Erythroblast (primary cell): ENCODE measurements at regions not wholly inside any gene's neighbourhood (a gene's known extent, or its start where the extent isn't known, plus 50 kb on each side); places are given as distances from the start of the nearest gene placed in this dataset.

Source experiments
- DNase-seq, 2 experiments: peaks; one replicate each; lab custom pipeline; 2025; lab: John Stamatoyannopoulos, UW
- GATA1 ChIP-seq: IDR thresholded peaks from 2 replicates; pipeline ENCODE4 v1.6.1; 2011; ENCODE audit warnings: low read depth, mild to moderate bottlenecking, control low read depth, low read length, moderate library complexity
- POLR2A ChIP-seq: IDR thresholded peaks from 2 replicates; pipeline ENCODE4 v1.6.1; 2011; ENCODE audit warnings: mild to moderate bottlenecking, low read length

- no peak for DNase-seq
- no peak for TF ChIP-seq POLR2A
These were observed 87.4 kb upstream of the NFIA start for GRCh38 chr1:60994828-60995492.

GRCh38 chr1:60994369-60994768 is 88.0 kb upstream of the NFIA start:
- TF ChIP-seq GATA1 (no peak), POLR2A (no peak)
- peak; percentile 60 to 76 for DNase-seq

GRCh38 chr1:60992165-60992564 is 90.2 kb upstream of the NFIA start:
- DNase-seq: no peak
- TF ChIP-seq GATA1 (no peak), POLR2A (no peak)

- TF ChIP-seq POLR2A (no peak), GATA1 (no peak)
- no peak for DNase-seq
These were observed 91.7 kb upstream of the NFIA start for GRCh38 chr1:60990714-60991090.

GRCh38 chr1:60989749-60990713 is 92.3 kb upstream of the NFIA start:
- TF ChIP-seq GATA1 (no peak), POLR2A (no peak)

GRCh38 chr1:60988891-60989290 is 93.5 kb upstream of the NFIA start:
- no peak for TF ChIP-seq GATA1
- TF ChIP-seq POLR2A: no peak
- no peak for DNase-seq

More at GRCh38 chr1:60989749-60990713, 92.3 kb upstream of the NFIA start:
- no peak for DNase-seq

GRCh38 chr1:60987904-60988303 is 94.5 kb upstream of the NFIA start:
- TF ChIP-seq GATA1: no peak
- TF ChIP-seq POLR2A: no peak

GRCh38 chr1:60984062-60984799 is 98.1 kb upstream of the NFIA start:
- TF ChIP-seq POLR2A (no peak), GATA1 (no peak)
- DNase-seq: peak; percentile 16 to 35

More at GRCh38 chr1:60987904-60988303, 94.5 kb upstream of the NFIA start:
- DNase-seq: no peak

GRCh38 chr1:60983701-60984061 is 98.7 kb upstream of the NFIA start:
- TF ChIP-seq POLR2A (no peak), GATA1 (no peak)
- no peak for DNase-seq

- no peak for TF ChIP-seq GATA1
- no peak for TF ChIP-seq POLR2A
- DNase-seq: no peak
These were observed 99.8 kb upstream of the NFIA start for GRCh38 chr1:60982539-60982938.

- no peak for DNase-seq
- TF ChIP-seq GATA1: no peak
- TF ChIP-seq POLR2A: no peak
These were observed 101.0 kb upstream of the NFIA start for GRCh38 chr1:60981357-60981756.

GRCh38 chr1:60978421-60979357 is 103.7 kb upstream of the NFIA start:
- peak; percentile 83 to 87 for DNase-seq
- TF ChIP-seq POLR2A (no peak), GATA1 (no peak)

GRCh38 chr1:60977661-60978060 is 104.7 kb upstream of the NFIA start:
- no peak for DNase-seq
- TF ChIP-seq GATA1 (no peak), POLR2A (no peak)
